ENCODE measurements at regions not wholly inside any gene's neighbourhood (a gene's known extent, or its start where the extent isn't known, plus 50 kb on each side); places are given as distances from the start of the nearest gene placed in this dataset.

DNA sequence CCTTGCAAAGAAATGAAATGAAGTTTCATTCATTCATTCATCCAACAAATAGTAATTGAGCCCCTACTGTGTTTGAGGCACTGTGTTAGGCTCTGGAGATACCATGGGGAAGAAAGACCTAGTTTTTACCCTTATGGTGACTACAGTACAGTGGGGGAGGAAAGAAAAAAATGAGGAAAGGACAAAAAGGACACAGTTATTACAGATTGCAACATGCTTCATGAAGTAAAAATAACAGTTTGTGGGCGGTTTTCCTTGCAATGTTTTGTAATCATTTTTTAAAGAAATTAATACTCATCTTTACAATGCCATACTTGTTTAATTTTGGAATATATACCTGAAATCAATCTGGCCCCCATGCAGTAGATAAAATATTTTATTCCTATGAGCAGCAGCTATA, 120.3 kb downstream of the TM2D1 start (continued):
- no peak for TF ChIP-seq RNF2 (IDR thresholded peaks at IDR 0.05; ENCODE audit: borderline replicate concordance, low read depth, low read length, missing control alignments, poor library complexity, severe bottlenecking)
